GM21825 (cell line): ENCODE measurements at regions not wholly inside any gene's neighbourhood (a gene's known extent, or its start where the extent isn't known, plus 50 kb on each side); places are given as distances from the start of the nearest gene placed in this dataset.
A peak's percentile ranks its signal among the peaks of the same experiment; 100 is the strongest.

ENCODE experiments used
- ATAC-seq: cut with Tn5 transposase; IDR thresholded peaks from one replicate; pipeline ENCODE4 v1.9.1; 2021; ENCODE audit warnings: mild to moderate bottlenecking, moderate library complexity; ENCODE audit not compliant: unreplicated experiment

- no peak for ATAC-seq
Observed at GRCh38 chr13:79684371-79684770, 203.4 kb downstream of the NDFIP2 start.

- ATAC-seq: no peak
Observed at GRCh38 chr13:79682164-79682563, 201.2 kb downstream of the NDFIP2 start.

GRCh38 chr13:79681069-79681468 is 200.1 kb downstream of the NDFIP2 start:
- no peak for ATAC-seq

- ATAC-seq: no peak
Observed at GRCh38 chr13:79680485-79680884, 199.5 kb downstream of the NDFIP2 start.

GRCh38 chr13:79679334-79679733 is 198.4 kb downstream of the NDFIP2 start:
- peak; percentile 84 for ATAC-seq

- no peak for ATAC-seq
Observed at GRCh38 chr13:79678100-79678499, 197.1 kb downstream of the NDFIP2 start.

- ATAC-seq: no peak
Observed at GRCh38 chr13:79675931-79676660, 195.1 kb downstream of the NDFIP2 start.

- ATAC-seq: no peak
Observed at GRCh38 chr13:79674765-79675515, 194.0 kb downstream of the NDFIP2 start.

- no peak for ATAC-seq
Observed at GRCh38 chr13:79673993-79674377, 193.0 kb downstream of the NDFIP2 start.

GRCh38 chr13:79673310-79673992 is 192.5 kb downstream of the NDFIP2 start:
- ATAC-seq: no peak

GRCh38 chr13:79671420-79671819 is 190.5 kb downstream of the NDFIP2 start:
- ATAC-seq: no peak

GRCh38 chr13:79668201-79668752 is 187.3 kb downstream of the NDFIP2 start:
- no peak for ATAC-seq

GRCh38 chr13:79667771-79668170 is 186.8 kb downstream of the NDFIP2 start:
- no peak for ATAC-seq

GRCh38 chr13:79663977-79664636 is 183.2 kb downstream of the NDFIP2 start:
- ATAC-seq: no peak

- ATAC-seq: no peak
Observed at GRCh38 chr13:79663435-79663834, 182.5 kb downstream of the NDFIP2 start.

GRCh38 chr13:79662882-79663281 is 181.9 kb downstream of the NDFIP2 start:
- ATAC-seq: no peak

GRCh38 chr13:79660361-79660760 is 179.4 kb downstream of the NDFIP2 start:
- no peak for ATAC-seq

- ATAC-seq: no peak
Observed at GRCh38 chr13:79659121-79659521, 178.2 kb downstream of the NDFIP2 start.

GRCh38 chr13:79658333-79658975 is 177.5 kb downstream of the NDFIP2 start:
- ATAC-seq: no peak

- ATAC-seq: no peak
Observed at GRCh38 chr13:79655509-79655908, 174.6 kb downstream of the NDFIP2 start.
